ENCODE measurements at regions not wholly inside any gene's neighbourhood (a gene's known extent, or its start where the extent isn't known, plus 50 kb on each side); places are given as distances from the start of the nearest gene placed in this dataset.

- TF ChIP-seq, protein P1, sequence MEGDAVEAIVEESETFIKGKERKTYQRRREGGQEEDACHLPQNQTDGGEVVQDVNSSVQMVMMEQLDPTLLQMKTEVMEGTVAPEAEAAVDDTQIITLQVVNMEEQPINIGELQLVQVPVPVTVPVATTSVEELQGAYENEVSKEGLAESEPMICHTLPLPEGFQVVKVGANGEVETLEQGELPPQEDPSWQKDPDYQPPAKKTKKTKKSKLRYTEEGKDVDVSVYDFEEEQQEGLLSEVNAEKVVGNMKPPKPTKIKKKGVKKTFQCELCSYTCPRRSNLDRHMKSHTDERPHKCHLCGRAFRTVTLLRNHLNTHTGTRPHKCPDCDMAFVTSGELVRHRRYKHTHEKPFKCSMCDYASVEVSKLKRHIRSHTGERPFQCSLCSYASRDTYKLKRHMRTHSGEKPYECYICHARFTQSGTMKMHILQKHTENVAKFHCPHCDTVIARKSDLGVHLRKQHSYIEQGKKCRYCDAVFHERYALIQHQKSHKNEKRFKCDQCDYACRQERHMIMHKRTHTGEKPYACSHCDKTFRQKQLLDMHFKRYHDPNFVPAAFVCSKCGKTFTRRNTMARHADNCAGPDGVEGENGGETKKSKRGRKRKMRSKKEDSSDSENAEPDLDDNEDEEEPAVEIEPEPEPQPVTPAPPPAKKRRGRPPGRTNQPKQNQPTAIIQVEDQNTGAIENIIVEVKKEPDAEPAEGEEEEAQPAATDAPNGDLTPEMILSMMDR (conservative IDR thresholded peaks at IDR 0.05), result no peak
- no peaks in the 10 kb centered on the region for H3K27me3 ChIP-seq (ENCODE audit: insufficient read depth, low read length)
- no peaks in the 10 kb centered on the region for H4K20me1 ChIP-seq (ENCODE audit: control insufficient read depth, insufficient read depth, insufficient read length)
- H3K4me2 ChIP-seq (ENCODE audit: insufficient read depth, insufficient read length, low read length), result no peak overlapping the region
- H3K23ac ChIP-seq (ENCODE audit: insufficient read length, low read depth, low read length), result no peak overlapping the region
- no peak overlapping the region for H4K8ac ChIP-seq (replicated peaks; ENCODE audit: insufficient read length, low read depth, low read length)
- no peak overlapping the region for H2BK12ac ChIP-seq (ENCODE audit: insufficient read length, low read depth, low read length)
- H2BK15ac ChIP-seq (ENCODE audit: low read depth, low read length), result no peak overlapping the region
- no peaks in the 10 kb centered on the region for H3K36me3 Mint-ChIP-seq (ENCODE audit: insufficient read depth in 1 of 3, low read depth in 3 of 3)
- H3K27ac Mint-ChIP-seq, result no peak overlapping the region
- H3T11ph ChIP-seq (ENCODE audit: low read length), result no peak overlapping the region
- no peak overlapping the region for H3K27ac ChIP-seq (ENCODE audit: insufficient read length, low read depth, low read length)
- no peak overlapping the region for H3K56ac ChIP-seq (ENCODE audit: insufficient read length, low read depth, low read length)
- no peak overlapping the region for H2BK5ac ChIP-seq (ENCODE audit: insufficient read length, low read length)
- H3K23me2 ChIP-seq (ENCODE audit: insufficient read length, low read depth, low read length, poor library complexity, severe bottlenecking), result no peaks in the 10 kb centered on the region
- H3K4me3 Mint-ChIP-seq, result no peak overlapping the region
- H3K9ac ChIP-seq (ENCODE audit: extremely low read depth, insufficient read length, low read length), result no peak overlapping the region
- H3K9me3 Mint-ChIP-seq, result peaks cover 0 to 2% of the 10 kb centered on the region in 2 experiments; a peak in 2 of 5 replicates
- no peak for DNase-seq
- H3K4me1 Mint-ChIP-seq, result no peaks in the 10 kb centered on the region
- no peak overlapping the region for H4K91ac ChIP-seq (ENCODE audit: insufficient read length, low read depth, low read length)
- no peak overlapping the region for H2BK120ac ChIP-seq (ENCODE audit: low read depth, low read length, poor library complexity, severe bottlenecking)
- H3K4me1 ChIP-seq (ENCODE audit: insufficient read depth, low read length), result no peaks in the 10 kb centered on the region
- WGBS (ENCODE audit: extremely low coverage, insufficient read length, low lambda C conversion rate), result no CpG with 5 or more reads among the region's 3 CpGs
- H3K4ac ChIP-seq (ENCODE audit: low read depth, low read length), result no peak overlapping the region
- H4K5ac ChIP-seq (ENCODE audit: insufficient read length, low read depth, low read length), result no peak overlapping the region
- no peaks in the 10 kb centered on the region for H3K79me1 ChIP-seq (ENCODE audit: insufficient read depth, low read depth, low read length, poor library complexity, severe bottlenecking)
- H3K27me3 Mint-ChIP-seq (ENCODE audit: low read depth), result no peaks in the 10 kb centered on the region
- H2AK5ac ChIP-seq (ENCODE audit: insufficient read length, low read length), result no peak overlapping the region
- H2AFZ ChIP-seq (ENCODE audit: low read length), result no peak overlapping the region
- no peaks in the 10 kb centered on the region for H3K9me3 ChIP-seq (ENCODE audit: control insufficient read depth, low read depth, low read length)
- no peak overlapping the region for H3K14ac ChIP-seq (ENCODE audit: insufficient read depth, low read length)
- H3K18ac ChIP-seq (ENCODE audit: insufficient read length, low read depth, low read length), result no peak overlapping the region
- no peak overlapping the region for H2BK20ac ChIP-seq (ENCODE audit: low read depth, low read length, poor library complexity, severe bottlenecking)
- no peaks in the 10 kb centered on the region for H3K79me2 ChIP-seq (ENCODE audit: insufficient read depth, low read length)
These were observed 683.8 kb downstream of the ZNF385D start for GRCh38 chr3:21067031-21067813.

Measured in H9 (cell line).